Effector memory CD4-positive, alpha-beta T cell (primary cell): ENCODE measurements at regions not wholly inside any gene's neighbourhood (a gene's known extent, or its start where the extent isn't known, plus 50 kb on each side); places are given as distances from the start of the nearest gene placed in this dataset.
"Not testable (repeated sequence)": the region's sequence is repeated elsewhere in the genome, so short reads cannot be mapped to it uniquely, and the experiment has no call there.

Experiments
- DNase-seq, 3 donors: peaks; one replicate each; pipeline ENCODE4 v3.0.0-alpha.2; 2020
- H3K27ac ChIP-seq: 2 replicates; pipeline ENCODE4 v1.7.0; 2013; ENCODE audit warnings: mild to moderate bottlenecking, low read length, moderate library complexity; ENCODE audit not compliant: insufficient read depth, poor library complexity, severe bottlenecking
- H3K27me3 ChIP-seq: replicated peaks from 2 replicates; pipeline ENCODE4 v1.7.0; 2013; ENCODE audit warnings: mild to moderate bottlenecking, low read length; ENCODE audit not compliant: insufficient read depth, control insufficient read depth, poor library complexity, severe bottlenecking
- H3K36me3 ChIP-seq: 2 replicates; pipeline ENCODE4 v1.7.0; 2013; ENCODE audit warnings: mild to moderate bottlenecking, low read length, moderate library complexity; ENCODE audit not compliant: control insufficient read depth, insufficient read depth
- H3K4me1 ChIP-seq: 2 replicates; pipeline ENCODE4 v1.7.0; 2013; ENCODE audit warnings: low read length, mild to moderate bottlenecking; ENCODE audit not compliant: control insufficient read depth, insufficient read depth, poor library complexity, severe bottlenecking
- H3K4me3 ChIP-seq: 2 replicates; pipeline ENCODE4 v1.7.0; 2013; ENCODE audit warnings: low read length, low read depth, mild to moderate bottlenecking; ENCODE audit not compliant: insufficient read depth, poor library complexity, severe bottlenecking
- H3K9me3 ChIP-seq: 2 replicates; pipeline ENCODE4 v1.7.0; 2013; ENCODE audit warnings: mild to moderate bottlenecking, low read length, moderate library complexity; ENCODE audit not compliant: control insufficient read depth

GRCh38 chr9:33687779-33688178 is 107.6 kb upstream of the PRSS3 start:
- Histone ChIP-seq H3K27ac (no peak overlapping the region), H3K4me1 (no peaks in the 10 kb centered on the region), H3K27me3 (no peaks in the 10 kb centered on the region), H3K9me3 (no peaks in the 10 kb centered on the region), H3K4me3 (no peak overlapping the region), H3K36me3 (no peaks in the 10 kb centered on the region)
- DNase-seq: no peak

GRCh38 chr9:33690143-33690933 is 105.0 kb upstream of the PRSS3 start:
- no peaks in the 10 kb centered on the region for H3K4me1 ChIP-seq
- no peaks in the 10 kb centered on the region for H3K9me3 ChIP-seq
- DNase-seq: no peak
- no peaks in the 10 kb centered on the region for H3K36me3 ChIP-seq
- H3K27ac ChIP-seq: no peak overlapping the region
- no peaks in the 10 kb centered on the region for H3K27me3 ChIP-seq
- H3K4me3 ChIP-seq: no peak overlapping the region

DNA sequence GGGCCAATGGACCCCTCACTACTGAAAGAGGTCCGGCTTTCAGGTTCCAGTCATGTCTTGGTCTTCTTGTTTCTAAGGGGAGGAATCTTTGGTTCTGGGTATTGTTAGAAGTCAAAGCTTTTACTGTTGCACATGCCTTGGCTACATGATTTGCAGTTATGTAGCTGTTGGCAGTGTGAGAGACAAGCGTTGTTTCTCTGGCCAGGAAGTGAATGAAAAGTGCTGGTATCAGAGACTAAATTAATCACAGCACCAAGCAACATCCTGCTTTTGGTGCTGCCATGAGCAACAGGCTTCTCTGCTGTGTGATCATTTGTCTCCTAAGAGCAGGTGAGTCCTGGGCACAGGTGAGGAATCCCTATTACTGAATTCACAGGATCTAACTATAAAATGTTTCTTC is 100.1 kb upstream of the PRSS3 start:
- Histone ChIP-seq H3K9me3 (no peaks in the 10 kb centered on the region), H3K4me3 (no peak overlapping the region), H3K27ac (no peak overlapping the region), H3K4me1 (no peaks in the 10 kb centered on the region), H3K36me3 (no peaks in the 10 kb centered on the region), H3K27me3 (no peaks in the 10 kb centered on the region)
- DNase-seq: no peak

GRCh38 chr9:33695856-33696255 is 99.5 kb upstream of the PRSS3 start:
- Histone ChIP-seq H3K9me3 (no peaks in the 10 kb centered on the region), H3K4me1 (no peaks in the 10 kb centered on the region), H3K4me3 (no peak overlapping the region), H3K27me3 (no peaks in the 10 kb centered on the region), H3K27ac (no peak overlapping the region), H3K36me3 (no peaks in the 10 kb centered on the region)
- no peak for DNase-seq

DNA sequence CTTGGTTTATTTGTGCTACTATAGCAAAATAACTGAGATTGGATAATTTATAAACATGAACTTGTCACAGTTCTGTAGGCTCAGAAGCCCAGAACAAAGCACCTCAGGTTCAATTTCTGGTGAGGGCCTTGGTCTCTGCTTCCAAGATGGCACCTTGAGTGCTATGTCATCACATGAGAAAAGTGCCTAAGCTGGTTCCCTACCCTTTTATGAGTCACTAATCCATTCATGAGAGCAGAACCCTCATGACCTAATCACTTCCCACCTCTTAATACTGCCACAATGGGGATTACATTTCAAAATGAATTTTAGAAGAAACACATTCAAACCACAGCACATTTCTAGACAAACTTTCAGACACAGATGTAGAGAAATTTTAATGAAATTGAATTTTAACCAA is 98.2 kb upstream of the PRSS3 start:
- Histone ChIP-seq H3K27ac (no peak overlapping the region), H3K27me3 (no peaks in the 10 kb centered on the region), H3K9me3 (no peaks in the 10 kb centered on the region), H3K36me3 (no peaks in the 10 kb centered on the region), H3K4me1 (no peaks in the 10 kb centered on the region), H3K4me3 (no peak overlapping the region)
- DNase-seq: no peak

DNA sequence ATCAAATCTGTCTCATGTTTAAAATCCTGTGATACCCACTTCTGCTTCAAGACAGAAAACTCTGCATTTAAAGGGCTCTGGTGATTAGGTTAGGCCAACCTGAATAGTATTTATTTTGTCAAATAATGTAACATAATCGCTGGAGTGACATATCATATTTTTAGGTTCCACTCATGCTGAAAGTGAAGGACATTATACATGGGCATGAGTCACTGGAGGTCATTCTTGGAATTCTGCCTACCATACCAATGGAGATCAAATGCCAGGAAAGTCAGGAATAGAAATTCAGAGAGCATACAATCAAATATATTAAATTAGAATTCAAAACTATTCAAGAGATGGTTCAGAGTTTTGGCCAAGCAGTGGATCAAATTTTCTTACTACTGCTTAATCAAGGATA is 97.1 kb upstream of the PRSS3 start:
- DNase-seq: no peak
- H3K9me3 ChIP-seq: no peaks in the 10 kb centered on the region
- H3K36me3 ChIP-seq: no peaks in the 10 kb centered on the region
- no peak overlapping the region for H3K27ac ChIP-seq
- no peaks in the 10 kb centered on the region for H3K27me3 ChIP-seq
- H3K4me1 ChIP-seq: no peaks in the 10 kb centered on the region
- no peak overlapping the region for H3K4me3 ChIP-seq

GRCh38 chr9:33700940-33701339 is 94.4 kb upstream of the PRSS3 start:
- H3K27me3 ChIP-seq, DNase-seq, H3K4me1 ChIP-seq, H3K27ac ChIP-seq, H3K4me3 ChIP-seq, H3K36me3 ChIP-seq, H3K9me3 ChIP-seq: not testable (repeated sequence)

- Histone ChIP-seq H3K4me1 (no peaks in the 10 kb centered on the region), H3K9me3 (no peaks in the 10 kb centered on the region), H3K27me3 (no peaks in the 10 kb centered on the region), H3K36me3 (no peaks in the 10 kb centered on the region), H3K4me3 (no peak overlapping the region), H3K27ac (no peak overlapping the region)
- DNase-seq: no peak
Measured at GRCh38 chr9:33703430-33704102, 91.8 kb upstream of the PRSS3 start.

- DNase-seq, H3K27ac ChIP-seq, H3K36me3 ChIP-seq, H3K27me3 ChIP-seq, H3K4me3 ChIP-seq, H3K9me3 ChIP-seq, H3K4me1 ChIP-seq: not testable (repeated sequence)
Measured at GRCh38 chr9:33705440-33705839, 89.9 kb upstream of the PRSS3 start.

- no peaks in the 10 kb centered on the region for H3K4me1 ChIP-seq
- no peak overlapping the region for H3K4me3 ChIP-seq
- no peaks in the 10 kb centered on the region for H3K36me3 ChIP-seq
- H3K27me3 ChIP-seq: no peaks in the 10 kb centered on the region
- H3K27ac ChIP-seq: no peak overlapping the region
- DNase-seq: no peak
- no peaks in the 10 kb centered on the region for H3K9me3 ChIP-seq
Measured at GRCh38 chr9:33708441-33708840, 86.9 kb upstream of the PRSS3 start.
